CD4-positive, CD25-positive, alpha-beta regulatory T cell (primary cell): ENCODE measurements at regions not wholly inside any gene's neighbourhood (a gene's known extent, or its start where the extent isn't known, plus 50 kb on each side); places are given as distances from the start of the nearest gene placed in this dataset.

ENCODE experiments used
- ATAC-seq, 2 donors: fragments of 150-1000 bp; cut with Tn5 transposase; one replicate each; pipeline ENCODE4 v1.10.0; 2021; ENCODE audit warnings: low read depth in 2 of 2, moderate number of reproducible peaks in 2 of 2, moderate library complexity in 1 of 2
- DNase-seq, 3 donors: peaks; one replicate each; pipeline versions ENCODE4 v3.0.0 to v3.0.0-alpha.2; 2012 to 2022; ENCODE audit warnings: mixed read lengths in 1 of 3
- H3K27ac ChIP-seq: one replicate; pipeline ENCODE4 v1.7.0; 2013; ENCODE audit warnings: mild to moderate bottlenecking, low read length; ENCODE audit not compliant: insufficient read depth, poor library complexity, severe bottlenecking
- H3K27me3 ChIP-seq: one replicate; pipeline ENCODE4 v1.7.0; 2013; ENCODE audit warnings: low read length; ENCODE audit not compliant: control insufficient read depth, insufficient read depth
- H3K36me3 ChIP-seq: one replicate; pipeline ENCODE4 v1.7.0; 2013; ENCODE audit warnings: mild to moderate bottlenecking, low read length, moderate library complexity; ENCODE audit not compliant: control insufficient read depth, insufficient read depth
- H3K4me1 ChIP-seq: 2 replicates; pipeline ENCODE4 v1.7.0; 2013; ENCODE audit warnings: mild to moderate bottlenecking, low read length; ENCODE audit not compliant: insufficient read depth, control insufficient read depth, poor library complexity, severe bottlenecking
- H3K4me3 ChIP-seq: one replicate; pipeline ENCODE4 v1.7.0; 2013; ENCODE audit warnings: low read depth, mild to moderate bottlenecking, low read length, moderate library complexity
- H3K9me3 ChIP-seq, 2 experiments: 1 replicate in 1 of 2; 2 replicates in 1 of 2; pipeline ENCODE4 v1.7.0; 2013; ENCODE audit warnings: low read length in 2 of 2, mild to moderate bottlenecking in 1 of 2, moderate library complexity in 1 of 2; ENCODE audit not compliant: control insufficient read depth in 2 of 2
- H3K27ac Mint-ChIP-seq, 3 donors: one replicate each; pipeline ENCODE4 v1.8.0; 2020 to 2022; ENCODE audit warnings: mild to moderate bottlenecking in 3 of 3, mixed read lengths in 3 of 3, moderate library complexity in 2 of 3
- H3K27me3 Mint-ChIP-seq: one replicate; pipeline ENCODE4 v1.8.0; 2022; ENCODE audit warnings: mild to moderate bottlenecking, mixed read lengths
- H3K36me3 Mint-ChIP-seq: one replicate; pipeline ENCODE4 v1.8.0; 2020; ENCODE audit warnings: mixed read lengths
- H3K4me1 Mint-ChIP-seq, 4 donors: one replicate each; pipeline ENCODE4 v1.8.0; 2020 to 2022; ENCODE audit warnings: mixed read lengths in 4 of 4, mild to moderate bottlenecking in 1 of 4
- H3K4me3 Mint-ChIP-seq, 4 donors: one replicate each; pipeline ENCODE4 v1.8.0; 2020 to 2022; ENCODE audit warnings: mild to moderate bottlenecking in 4 of 4, mixed read lengths in 4 of 4, moderate library complexity in 3 of 4
- H3K9me3 Mint-ChIP-seq, 7 donors: one replicate each; pipeline ENCODE4 v1.8.0; 2020 to 2022; ENCODE audit warnings: mixed read lengths in 7 of 7, mild to moderate bottlenecking in 3 of 7, moderate library complexity in 2 of 7

GRCh38 chr2:136214307-136215200, 96.6 kb upstream of the CXCR4 start:
- no peak for DNase-seq
- Histone ChIP-seq H3K36me3 (no peaks in the 10 kb centered on the region), H3K9me3 (peaks cover 2 to 6% of the 10 kb centered on the region in 2 experiments), H3K27me3 (no peaks in the 10 kb centered on the region), H3K4me1 (peaks cover 29% of the 10 kb centered on the region), H3K4me3 (no peak overlapping the region), H3K27ac (no peak overlapping the region)
- peaks cover 9% of the 10 kb centered on the region for H3K27me3 Mint-ChIP-seq
- peaks cover 0 to 10% (median 4%) of the 10 kb centered on the region in 7 donors for H3K9me3 Mint-ChIP-seq
- no peak overlapping the region for H3K4me3 Mint-ChIP-seq
- peak overlapping the region; percentile 45 to 97 (median 96) for H3K27ac Mint-ChIP-seq
- ATAC-seq, result no peak
- H3K4me1 Mint-ChIP-seq, result peaks cover 11 to 50% (median 38%) of the 10 kb centered on the region in 4 donors
- H3K36me3 Mint-ChIP-seq, result peaks cover 5% of the 10 kb centered on the region

GRCh38 chr2:136213836-136214235, 95.9 kb upstream of the CXCR4 start:
- Mint-ChIP-seq H3K9me3 (peaks cover 0 to 15% (median 4%) of the 10 kb centered on the region in 7 donors), H3K27me3 (peaks cover 6% of the 10 kb centered on the region), H3K4me3 (no peak overlapping the region), H3K4me1 (peaks cover 11 to 50% (median 39%) of the 10 kb centered on the region in 4 donors), H3K27ac (peak overlapping the region in 2 of 3 donors; percentile 96 to 97), H3K36me3 (peaks cover 5% of the 10 kb centered on the region)
- H3K27ac ChIP-seq, result no peak overlapping the region
- H3K4me3 ChIP-seq, result no peak overlapping the region
- ATAC-seq, result no peak
- no peaks in the 10 kb centered on the region for H3K27me3 ChIP-seq
- H3K9me3 ChIP-seq, result peaks cover 2 to 7% of the 10 kb centered on the region in 2 experiments
- no peaks in the 10 kb centered on the region for H3K36me3 ChIP-seq
- no peak for DNase-seq
- H3K4me1 ChIP-seq, result peaks cover 29% of the 10 kb centered on the region

DNA sequence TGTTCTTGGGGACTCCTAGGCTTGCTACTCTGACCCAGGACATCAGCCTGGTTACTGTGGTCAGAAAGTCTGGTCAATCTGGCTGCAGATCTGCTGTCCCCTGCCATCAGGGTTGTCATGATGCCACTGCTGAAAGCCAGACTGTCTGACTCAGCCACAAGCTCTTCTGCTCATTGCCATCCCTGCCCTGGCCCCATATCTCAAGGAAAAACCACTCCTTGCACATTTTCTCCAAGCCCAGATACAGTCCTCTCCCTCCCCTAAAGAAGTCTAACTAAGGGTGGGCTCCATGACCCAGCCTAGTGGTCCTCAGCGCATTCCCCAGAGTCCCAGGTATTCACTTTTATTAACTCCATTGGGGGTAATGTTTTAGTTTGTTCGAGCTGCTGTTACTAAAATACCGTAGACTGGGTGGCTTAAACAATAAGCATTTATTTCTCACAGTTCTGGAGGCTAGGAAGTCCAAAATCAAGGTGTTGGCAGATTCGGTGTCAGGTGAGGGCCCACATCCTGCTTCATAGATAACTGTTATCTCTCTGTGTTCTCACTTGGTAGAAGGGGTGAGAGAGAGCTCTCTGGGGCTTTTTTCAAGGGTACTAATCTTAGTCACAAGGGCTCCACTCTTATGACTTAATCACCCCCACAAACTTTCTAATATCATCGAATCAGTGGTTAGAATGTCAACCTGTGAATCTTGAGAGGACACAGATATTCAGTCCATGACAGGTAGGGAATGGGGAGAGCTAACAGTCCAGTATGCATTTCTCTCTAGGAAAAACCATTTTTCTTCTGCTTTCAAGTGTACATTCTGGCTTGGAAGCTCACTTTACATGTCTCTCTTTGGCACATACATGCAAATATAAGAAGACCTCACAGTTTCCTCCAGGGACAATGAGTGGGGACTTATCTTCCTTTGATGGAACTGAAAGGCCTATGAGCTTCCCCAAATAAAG, 94.8 kb upstream of the CXCR4 start:
- Mint-ChIP-seq H3K36me3 (peaks cover 5% of the 10 kb centered on the region), H3K4me3 (peak overlapping the region in 3 of 4 donors; percentile 7 to 63 (median 43)), H3K27ac (peak overlapping the region; percentile 96 to 97 (median 97)), H3K9me3 (peaks cover 0 to 15% (median 4%) of the 10 kb centered on the region in 7 donors), H3K4me1 (peaks cover 11 to 53% (median 39%) of the 10 kb centered on the region in 4 donors), H3K27me3 (peaks cover 6% of the 10 kb centered on the region)
- H3K4me3 ChIP-seq, result peak overlapping the region; percentile 20
- ATAC-seq (peak; percentile 82 to 87), DNase-seq (peak in 2 of 3 donors; percentile 60 to 77)
- H3K36me3 ChIP-seq, result no peaks in the 10 kb centered on the region
- peak overlapping the region; percentile 64 for H3K27ac ChIP-seq
- no peaks in the 10 kb centered on the region for H3K27me3 ChIP-seq
- H3K4me1 ChIP-seq, result peaks cover 30% of the 10 kb centered on the region
- H3K9me3 ChIP-seq, result peaks cover 2 to 7% of the 10 kb centered on the region in 2 experiments

DNA sequence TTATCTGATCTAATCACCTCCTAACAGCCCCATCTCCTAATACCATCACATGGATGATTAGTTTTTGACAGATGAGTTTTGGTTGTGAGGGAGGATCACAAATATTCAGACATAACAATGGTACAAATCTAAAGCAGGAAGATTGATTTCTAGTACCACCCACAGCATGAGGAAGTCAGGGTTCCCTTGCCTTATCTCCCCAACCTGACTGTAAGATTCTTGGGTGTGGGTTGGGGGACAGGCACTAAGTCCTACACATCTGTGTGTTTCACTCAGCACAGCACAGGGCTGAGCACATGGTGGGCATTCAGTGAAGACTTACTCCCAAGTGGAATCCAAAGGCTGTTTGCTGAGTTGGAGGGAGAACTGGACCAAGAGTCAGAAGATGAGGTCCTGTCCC, 93.8 kb upstream of the CXCR4 start:
- H3K4me1 Mint-ChIP-seq, result peaks cover 18 to 57% (median 41%) of the 10 kb centered on the region in 4 donors
- peaks cover under 1% of the 10 kb centered on the region for H3K27me3 Mint-ChIP-seq
- peak overlapping the region; percentile 27 to 96 (median 72) for H3K27ac Mint-ChIP-seq
- peaks cover 2 to 15% (median 4%) of the 10 kb centered on the region in 7 donors for H3K9me3 Mint-ChIP-seq
- H3K36me3 Mint-ChIP-seq, result peaks cover 5% of the 10 kb centered on the region
- no peak overlapping the region for H3K27ac ChIP-seq
- no peaks in the 10 kb centered on the region for H3K36me3 ChIP-seq
- H3K4me3 Mint-ChIP-seq, result peak overlapping the region in 1 of 4 donors; percentile 10
- no peak for DNase-seq
- no peak overlapping the region for H3K4me3 ChIP-seq
- ATAC-seq, result no peak
- H3K27me3 ChIP-seq, result no peaks in the 10 kb centered on the region
- peaks cover 39% of the 10 kb centered on the region for H3K4me1 ChIP-seq
- peaks cover 2 to 7% of the 10 kb centered on the region in 2 experiments for H3K9me3 ChIP-seq

DNA sequence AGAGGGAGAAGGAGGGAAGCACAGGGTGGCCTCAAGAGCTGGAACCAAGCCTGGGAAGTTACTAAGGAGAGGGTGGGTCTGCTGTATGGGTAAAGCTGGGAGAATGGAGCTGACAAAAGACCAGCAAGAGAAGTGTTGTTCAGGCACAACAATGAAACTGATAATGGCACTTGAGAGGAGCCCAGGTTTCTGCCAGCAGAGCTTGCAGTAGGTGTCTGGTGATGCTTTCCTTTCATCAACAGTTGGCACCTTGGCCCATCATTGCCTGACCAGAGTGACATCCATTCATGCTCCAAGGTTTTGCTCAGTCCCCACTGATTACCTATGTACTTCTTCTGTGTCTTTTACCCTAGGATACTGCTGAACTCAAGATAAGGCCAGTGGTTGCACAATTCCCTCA, 92.9 kb upstream of the CXCR4 start:
- H3K9me3 ChIP-seq, result peaks cover 2 to 7% of the 10 kb centered on the region in 2 experiments
- peak overlapping the region in 1 of 4 donors; percentile 44 for H3K4me3 Mint-ChIP-seq
- H3K27ac ChIP-seq, result no peak overlapping the region
- H3K4me1 Mint-ChIP-seq, result peaks cover 18 to 59% (median 39%) of the 10 kb centered on the region in 4 donors
- DNase-seq, result no peak
- no peak overlapping the region for H3K4me3 ChIP-seq
- H3K36me3 ChIP-seq, result no peaks in the 10 kb centered on the region
- no peak for ATAC-seq
- H3K27me3 ChIP-seq, result no peaks in the 10 kb centered on the region
- H3K4me1 ChIP-seq, result peaks cover 40% of the 10 kb centered on the region
- peak overlapping the region in 2 of 3 donors; percentile 47 to 57 for H3K27ac Mint-ChIP-seq
- H3K27me3 Mint-ChIP-seq, result no peaks in the 10 kb centered on the region
- peaks cover 2 to 15% (median 4%) of the 10 kb centered on the region in 7 donors for H3K9me3 Mint-ChIP-seq
- H3K36me3 Mint-ChIP-seq, result peaks cover 5% of the 10 kb centered on the region

DNA sequence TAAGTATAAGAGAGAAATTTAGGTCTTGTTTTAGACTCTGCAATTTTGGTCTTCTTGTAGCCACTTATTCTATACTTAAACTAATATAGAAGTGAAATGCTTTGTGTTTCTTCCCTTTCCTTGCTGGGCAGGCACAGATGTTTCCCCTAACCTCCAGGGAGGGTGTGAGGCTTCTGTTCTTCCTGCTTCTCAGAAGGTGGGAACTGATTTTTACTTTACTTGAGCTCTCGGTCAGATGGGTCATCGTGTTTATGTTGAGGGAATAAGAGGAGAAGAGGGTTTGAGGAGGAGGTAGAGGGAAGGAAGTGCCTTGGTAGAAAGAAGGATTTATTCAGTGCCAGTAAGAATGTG, 92.5 kb upstream of the CXCR4 start:
- Mint-ChIP-seq H3K27me3 (no peaks in the 10 kb centered on the region), H3K4me1 (peaks cover 18 to 59% (median 39%) of the 10 kb centered on the region in 4 donors), H3K9me3 (peaks cover 2 to 15% (median 4%) of the 10 kb centered on the region in 7 donors), H3K36me3 (peaks cover 5% of the 10 kb centered on the region), H3K27ac (peak overlapping the region in 2 of 3 donors; percentile 47 to 57), H3K4me3 (peak overlapping the region in 1 of 4 donors; percentile 44)
- ATAC-seq (no peak), DNase-seq (no peak)
- no peaks in the 10 kb centered on the region for H3K36me3 ChIP-seq
- H3K4me3 ChIP-seq, result no peak overlapping the region
- no peak overlapping the region for H3K27ac ChIP-seq
- H3K27me3 ChIP-seq, result no peaks in the 10 kb centered on the region
- H3K9me3 ChIP-seq, result peaks cover 2 to 7% of the 10 kb centered on the region in 2 experiments
- H3K4me1 ChIP-seq, result peaks cover 40% of the 10 kb centered on the region
